COLO829 (cell line): ENCODE measurements at regions not wholly inside any gene's neighbourhood (a gene's known extent, or its start where the extent isn't known, plus 50 kb on each side); places are given as distances from the start of the nearest gene placed in this dataset.

Source experiments
- DNase-seq: peaks from one replicate; pipeline ENCODE4 v3.0.0; 2012; ENCODE audit warnings: low spot score

GRCh38 chr3:193780810-193781478 is 187.9 kb downstream of the OPA1 start:
- peak; percentile 98 for DNase-seq

GRCh38 chr3:193782276-193782647 is 189.3 kb downstream of the OPA1 start:
- no peak for DNase-seq

GRCh38 chr3:193782747-193783146 is 189.7 kb downstream of the OPA1 start:
- DNase-seq, result no peak

GRCh38 chr3:193783166-193783896 is 190.3 kb downstream of the OPA1 start:
- DNase-seq, result no peak

- no peak for DNase-seq
These were observed 191.8 kb downstream of the OPA1 start for GRCh38 chr3:193784822-193785221.

- no peak for DNase-seq
These were observed 194.5 kb downstream of the OPA1 start for GRCh38 chr3:193787496-193787870.

- DNase-seq, result peak; percentile 92
These were observed 195.4 kb downstream of the OPA1 start for GRCh38 chr3:193788189-193788991.

GRCh38 chr3:193789455-193789854 is 196.4 kb downstream of the OPA1 start:
- no peak for DNase-seq

GRCh38 chr3:193790086-193790990 is 197.3 kb downstream of the OPA1 start:
- DNase-seq, result no peak

GRCh38 chr3:193791041-193792032 is 198.3 kb downstream of the OPA1 start:
- DNase-seq, result no peak

- DNase-seq, result no peak
These were observed 200.1 kb downstream of the OPA1 start for GRCh38 chr3:193793123-193793522.

- no peak for DNase-seq
These were observed 201.2 kb downstream of the OPA1 start for GRCh38 chr3:193794002-193794881.

- DNase-seq, result no peak
These were observed 202.2 kb downstream of the OPA1 start for GRCh38 chr3:193795062-193795690.

- no peak for DNase-seq
These were observed 203.1 kb downstream of the OPA1 start for GRCh38 chr3:193796089-193796488.

GRCh38 chr3:193797566-193797965 is 204.6 kb downstream of the OPA1 start:
- no peak for DNase-seq

- no peak for DNase-seq
These were observed 205.0 kb downstream of the OPA1 start for GRCh38 chr3:193798051-193798450.

- DNase-seq, result no peak
These were observed 207.4 kb downstream of the OPA1 start for GRCh38 chr3:193800138-193801043.

GRCh38 chr3:193801097-193801496 is 208.1 kb downstream of the OPA1 start:
- no peak for DNase-seq
